ENCODE measurements at regions not wholly inside any gene's neighbourhood (a gene's known extent, or its start where the extent isn't known, plus 50 kb on each side); places are given as distances from the start of the nearest gene placed in this dataset.
"Not testable (repeated sequence)": the region's sequence is repeated elsewhere in the genome, so short reads cannot be mapped to it uniquely, and the experiment has no call there.

GRCh38 chr6:68158256-68158655, 476.8 kb upstream of the ADGRB3 start:
- no peak for DNase-seq

GRCh38 chr6:68144667-68145066, 490.4 kb upstream of the ADGRB3 start:
- DNase-seq = no peak

DNA sequence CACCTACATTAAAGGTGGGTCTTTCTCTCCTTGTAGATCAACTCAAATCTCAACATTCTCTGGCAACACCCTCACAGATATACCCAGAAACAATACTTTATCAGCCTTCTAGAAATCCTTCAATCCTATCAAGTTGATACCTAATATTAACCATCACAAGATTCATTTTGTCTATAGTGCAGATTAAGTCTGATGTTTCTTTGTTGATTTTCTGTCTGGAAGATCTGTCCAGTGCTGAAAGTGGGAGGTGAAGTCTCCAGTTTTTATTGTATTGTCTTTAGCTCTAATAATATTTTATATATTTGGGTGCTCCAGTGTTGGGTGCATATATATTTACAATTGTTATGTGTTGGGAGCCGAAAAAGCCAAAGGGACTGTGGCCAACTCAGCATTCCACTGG, 493.9 kb upstream of the ADGRB3 start:
- no peak for DNase-seq

DNA sequence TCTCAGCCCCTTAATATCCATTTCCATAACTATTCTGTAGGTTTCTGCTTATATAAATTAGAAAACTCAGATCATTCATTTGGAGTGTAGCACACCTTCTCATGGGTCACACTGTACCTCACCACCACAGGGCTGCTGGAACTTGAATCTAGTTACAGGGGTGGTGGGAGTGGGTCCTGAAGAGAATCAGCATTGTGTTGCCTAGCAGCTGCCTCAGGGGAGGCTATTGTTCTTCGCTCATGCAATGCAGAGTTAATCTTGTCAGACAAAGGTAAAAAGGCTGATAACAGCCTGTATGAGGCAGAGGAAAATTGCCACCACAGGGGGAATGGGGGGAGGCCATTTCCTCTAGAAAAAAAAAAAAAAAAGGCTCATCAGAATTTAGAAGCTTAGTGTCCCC, 496.0 kb upstream of the ADGRB3 start:
- no peak for DNase-seq

GRCh38 chr6:68134796-68135195, 500.3 kb upstream of the ADGRB3 start:
- DNase-seq = no peak

GRCh38 chr6:68128211-68128610, 506.9 kb upstream of the ADGRB3 start:
- no peak for DNase-seq

- no peak for DNase-seq
These were observed 508.0 kb upstream of the ADGRB3 start for GRCh38 chr6:68127074-68127473.

DNA sequence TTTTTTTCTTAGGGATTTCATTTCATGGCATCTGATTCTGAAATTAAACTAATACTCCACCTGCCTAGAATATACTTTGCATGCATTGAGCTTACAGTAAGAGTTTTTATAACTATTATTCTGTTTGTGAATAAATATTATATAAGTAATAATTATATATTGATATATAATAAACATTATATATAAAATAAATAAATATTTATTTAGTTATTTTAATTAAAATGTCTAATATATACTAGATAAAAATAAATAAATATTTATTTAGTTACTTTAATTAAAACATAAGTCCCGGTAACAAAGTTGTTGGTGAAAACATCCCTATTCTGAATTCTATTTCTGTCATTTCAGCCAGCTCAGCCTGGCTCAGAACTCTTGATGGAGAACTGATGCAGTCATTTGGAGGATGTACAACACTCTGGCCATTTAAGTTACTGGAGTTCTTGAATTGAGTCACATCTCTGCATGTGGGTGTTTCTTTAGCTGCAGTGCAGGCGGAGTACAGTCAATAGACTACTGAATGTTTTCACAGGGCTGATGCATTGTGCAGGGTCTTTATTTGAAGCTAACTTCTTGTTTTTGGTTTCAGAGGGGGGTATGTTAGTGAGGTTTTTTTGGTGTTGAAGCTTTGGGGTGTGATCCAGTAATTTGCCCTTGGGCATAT, 508.9 kb upstream of the ADGRB3 start:
- DNase-seq = no peak

DNA sequence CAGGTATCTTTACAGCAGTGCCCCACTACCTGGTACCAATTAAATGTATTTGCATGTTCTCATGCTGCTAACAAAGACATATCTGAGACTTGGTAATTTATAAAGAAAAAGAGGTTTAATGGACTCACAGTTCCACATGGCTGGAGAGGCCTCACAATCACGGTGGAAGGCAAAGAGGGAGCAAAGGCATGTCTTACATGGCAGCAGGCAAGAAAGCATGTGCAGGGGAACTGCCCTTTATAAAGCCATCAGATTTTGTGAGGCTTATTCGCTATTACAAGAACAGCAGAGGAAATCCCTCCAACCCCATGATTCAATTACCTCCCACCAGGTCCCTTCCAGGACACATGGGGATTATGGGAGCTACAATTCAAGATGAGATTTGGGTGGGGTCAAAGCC, 512.1 kb upstream of the ADGRB3 start:
- DNase-seq = not testable (repeated sequence)

GRCh38 chr6:68122032-68122431, 513.0 kb upstream of the ADGRB3 start:
- DNase-seq = no peak

- not testable (repeated sequence) for DNase-seq
These were observed 514.1 kb upstream of the ADGRB3 start for GRCh38 chr6:68120954-68121353.

DNA sequence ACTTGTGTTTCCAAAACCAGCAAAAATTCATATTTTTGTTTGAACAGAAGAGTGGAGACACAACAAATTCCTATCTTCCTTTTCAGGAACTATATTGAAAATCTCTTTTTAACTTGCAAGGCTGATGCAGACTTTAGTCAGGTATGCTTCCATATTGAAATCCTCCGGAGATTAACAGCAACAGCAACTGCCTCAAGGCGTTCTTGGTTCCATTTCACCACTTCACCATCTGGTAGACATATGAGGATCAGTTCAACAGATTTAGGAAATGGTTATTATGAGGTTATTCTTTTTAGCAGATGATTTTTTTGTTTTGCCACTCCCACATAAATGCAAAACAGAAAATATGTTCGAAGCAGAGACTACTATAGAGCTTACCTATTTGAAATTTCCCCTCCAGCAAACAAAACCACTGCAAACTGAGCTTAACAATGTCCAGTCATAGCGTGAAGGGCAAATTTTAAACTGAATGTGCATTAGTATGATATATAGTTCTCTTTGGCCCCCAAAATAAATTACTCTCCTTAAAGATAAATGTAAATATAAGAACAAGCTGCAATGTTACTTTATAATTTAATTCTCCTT, 520.5 kb upstream of the ADGRB3 start:
- peak in 1 of 3 donors; percentile 0 for DNase-seq

GRCh38 chr6:68108233-68108835, 526.7 kb upstream of the ADGRB3 start:
- DNase-seq = peak in 1 of 3 donors; percentile 65

GRCh38 chr6:68094070-68094469, 541.0 kb upstream of the ADGRB3 start:
- no peak for DNase-seq

- no peak for DNase-seq
These were observed 547.5 kb upstream of the ADGRB3 start for GRCh38 chr6:68087399-68088133.

DNA sequence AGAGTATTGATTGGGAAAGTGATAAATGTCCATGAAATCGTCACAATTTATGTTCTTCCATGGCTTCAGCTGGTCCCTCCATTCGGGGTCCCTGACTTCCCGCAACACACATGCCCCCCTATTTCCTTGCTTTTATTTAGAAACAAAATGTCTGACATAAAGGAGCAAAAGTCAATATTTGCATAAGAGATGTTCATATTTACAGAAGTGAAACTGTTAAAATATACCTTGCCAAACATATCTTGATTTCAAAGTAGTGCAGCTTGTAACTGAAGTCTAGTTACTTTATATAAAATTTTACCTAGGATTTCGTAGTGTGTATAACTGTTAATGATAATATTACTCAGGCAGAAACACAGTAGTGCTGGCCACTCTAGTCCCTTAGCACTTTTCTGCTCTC, 548.9 kb upstream of the ADGRB3 start:
- DNase-seq = no peak

DNA sequence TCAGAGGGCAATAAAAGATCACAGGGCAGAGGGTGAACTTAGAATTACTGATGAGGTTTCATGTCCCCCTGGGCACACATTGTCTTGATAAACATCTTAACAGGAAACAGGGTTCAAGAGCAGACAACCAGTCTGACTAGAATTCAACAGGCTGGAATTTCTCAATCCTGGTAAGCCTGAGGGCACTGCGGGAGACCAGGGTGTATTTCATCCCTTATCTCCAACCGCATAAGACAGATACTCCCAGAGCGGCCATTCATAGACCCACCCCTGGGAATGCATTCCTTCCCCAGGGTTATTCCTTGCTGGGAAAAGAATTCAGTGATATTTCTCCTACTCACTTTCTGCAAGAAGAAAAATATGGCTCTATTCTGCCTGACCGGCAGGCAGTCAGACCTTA, 549.5 kb upstream of the ADGRB3 start:
- DNase-seq = not testable (repeated sequence)

- no peak for DNase-seq
These were observed 553.0 kb upstream of the ADGRB3 start for GRCh38 chr6:68082086-68082485.

DNA sequence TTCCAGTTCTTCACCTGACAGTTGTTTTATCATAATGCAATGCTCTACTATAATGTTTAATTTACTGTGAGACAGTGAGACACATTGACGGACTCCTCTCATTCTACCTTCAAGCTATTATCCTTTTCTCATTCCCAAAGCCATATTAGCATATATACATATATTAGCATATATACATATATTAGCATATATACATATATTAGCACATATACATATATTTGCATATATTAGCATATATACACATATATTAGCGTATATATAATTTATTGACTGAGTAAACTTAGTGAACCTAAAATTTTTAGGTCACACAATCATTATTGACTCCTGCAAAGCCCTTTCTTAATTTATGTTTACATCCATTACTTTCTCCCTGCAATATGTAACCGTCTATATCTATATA, 555.0 kb upstream of the ADGRB3 start:
- no peak for DNase-seq

- no peak for DNase-seq
These were observed 557.4 kb upstream of the ADGRB3 start for GRCh38 chr6:68077661-68078060.

- DNase-seq = no peak
These were observed 563.3 kb upstream of the ADGRB3 start for GRCh38 chr6:68071740-68072139.

DNA sequence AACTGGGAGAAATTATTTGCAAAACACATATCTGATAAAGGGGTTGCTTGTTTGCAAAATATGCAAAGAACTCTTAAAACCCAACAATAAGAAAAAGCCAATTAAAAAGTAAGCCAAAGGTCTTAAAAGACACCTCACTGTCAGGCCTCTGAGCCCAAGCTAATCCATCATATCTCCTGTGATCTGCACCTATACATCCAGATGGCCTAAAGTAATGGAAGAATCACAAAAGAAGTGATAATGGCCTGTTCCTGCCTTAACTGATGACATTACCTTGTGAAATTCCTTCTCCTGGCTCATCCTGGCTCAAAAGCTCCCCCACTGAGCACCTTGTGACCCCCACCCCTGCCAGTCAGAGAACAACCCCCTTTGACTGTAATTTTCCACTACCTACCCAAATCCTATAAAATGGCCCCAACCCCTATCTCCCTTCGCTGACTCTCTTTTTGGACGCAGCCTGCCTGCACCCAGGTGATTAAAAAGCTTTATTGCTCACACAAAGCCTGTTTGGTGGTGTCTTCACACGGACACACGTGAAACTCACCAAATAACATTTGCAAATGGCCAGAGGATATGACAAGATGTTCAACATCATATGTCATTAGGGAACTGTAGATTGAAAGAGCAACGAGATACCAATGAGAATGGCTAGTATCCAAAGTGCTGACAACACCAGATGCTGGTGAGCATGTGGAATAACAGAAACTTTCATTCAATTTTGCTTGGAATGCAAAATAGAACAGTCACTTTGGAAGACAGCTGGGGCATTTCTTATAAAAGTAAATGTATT, 565.0 kb upstream of the ADGRB3 start:
- DNase-seq = no peak
